ENCODE measurements at regions not wholly inside any gene's neighbourhood (a gene's known extent, or its start where the extent isn't known, plus 50 kb on each side); places are given as distances from the start of the nearest gene placed in this dataset.
"Not testable (repeated sequence)": the region's sequence is repeated elsewhere in the genome, so short reads cannot be mapped to it uniquely, and the experiment has no call there.

DNA sequence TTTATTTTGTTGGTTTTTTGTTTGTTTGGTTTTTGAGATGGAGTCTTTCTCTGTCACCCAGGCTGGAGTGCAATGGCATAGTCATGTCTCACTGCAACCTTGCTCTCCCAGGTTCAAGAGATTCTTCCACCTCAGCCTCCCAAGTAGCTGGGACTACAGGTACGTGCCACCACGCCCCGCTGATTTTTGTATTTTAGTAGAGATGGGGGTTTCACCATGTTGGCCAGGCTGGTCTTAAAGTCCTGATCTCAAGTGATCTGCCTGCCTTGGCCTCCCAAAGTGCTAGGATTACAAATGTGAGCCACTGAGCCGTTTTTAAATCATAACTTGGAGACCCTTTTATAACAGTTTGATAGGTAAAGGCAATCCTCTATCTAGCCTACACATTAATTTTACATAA lies 95.9 kb upstream of the MIR17HG start:
- DNase-seq (ENCODE audit: low read depth) = not testable (repeated sequence)

DNA sequence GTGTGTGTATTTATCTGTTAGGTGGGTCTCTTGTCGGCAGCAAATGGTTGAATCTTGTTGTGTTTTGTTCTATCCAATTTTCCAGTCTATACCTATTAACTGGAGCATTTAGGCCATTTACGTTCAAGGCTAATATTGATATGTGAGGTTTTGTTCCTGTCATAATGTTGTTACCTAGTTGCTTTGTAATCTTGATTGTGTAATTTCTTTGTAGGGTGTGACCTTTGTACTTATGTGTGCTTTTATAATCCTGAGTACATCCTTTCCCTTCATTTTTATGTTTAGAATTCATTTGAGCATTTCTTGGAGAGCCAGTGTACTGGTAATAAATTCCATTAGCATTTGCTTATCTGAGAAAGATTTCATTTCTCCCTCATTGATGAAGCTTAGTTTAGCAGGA lies 83.0 kb upstream of the MIR17HG start:
- no peak for DNase-seq (ENCODE audit: low read depth)

DNA sequence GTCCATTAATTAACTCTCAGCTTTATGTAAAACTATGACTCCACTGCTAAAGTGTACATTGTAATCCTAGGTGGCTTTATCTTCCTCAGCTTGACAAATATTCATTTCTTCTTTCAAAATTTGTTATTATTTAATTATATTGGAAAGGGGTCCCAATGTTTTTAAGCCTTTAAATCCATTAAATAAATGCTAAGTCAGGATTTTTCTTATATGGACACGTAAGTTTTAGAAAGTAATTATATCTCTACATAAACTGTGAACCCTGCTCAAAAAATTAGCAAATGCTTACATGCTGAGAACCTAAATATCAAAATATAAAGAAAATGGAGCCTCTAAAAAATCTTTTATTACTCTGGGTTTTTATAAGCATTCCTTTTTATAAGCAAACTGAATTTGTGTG lies 78.2 kb upstream of the MIR17HG start:
- no peak for DNase-seq (ENCODE audit: low read depth)

DNA sequence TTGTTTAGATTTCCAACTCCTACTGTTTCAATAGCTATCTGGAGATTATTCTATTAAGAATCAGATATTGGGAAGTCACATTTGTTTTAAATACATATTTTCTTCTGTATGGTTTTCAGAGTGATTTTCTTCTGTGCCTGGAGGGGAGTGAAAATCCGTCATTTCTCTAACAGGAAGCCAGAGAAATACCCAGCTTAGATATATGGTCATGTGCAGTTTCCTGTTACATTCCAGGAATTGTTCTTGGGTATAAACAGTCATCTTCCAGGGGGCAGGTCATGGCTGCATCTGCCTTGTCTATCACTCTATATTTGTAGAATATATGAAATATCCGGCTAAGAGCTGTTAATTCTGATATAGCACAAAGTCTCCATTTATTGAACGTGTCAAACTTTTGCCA lies 77.5 kb upstream of the MIR17HG start:
- DNase-seq (ENCODE audit: low read depth) = no peak

DNA sequence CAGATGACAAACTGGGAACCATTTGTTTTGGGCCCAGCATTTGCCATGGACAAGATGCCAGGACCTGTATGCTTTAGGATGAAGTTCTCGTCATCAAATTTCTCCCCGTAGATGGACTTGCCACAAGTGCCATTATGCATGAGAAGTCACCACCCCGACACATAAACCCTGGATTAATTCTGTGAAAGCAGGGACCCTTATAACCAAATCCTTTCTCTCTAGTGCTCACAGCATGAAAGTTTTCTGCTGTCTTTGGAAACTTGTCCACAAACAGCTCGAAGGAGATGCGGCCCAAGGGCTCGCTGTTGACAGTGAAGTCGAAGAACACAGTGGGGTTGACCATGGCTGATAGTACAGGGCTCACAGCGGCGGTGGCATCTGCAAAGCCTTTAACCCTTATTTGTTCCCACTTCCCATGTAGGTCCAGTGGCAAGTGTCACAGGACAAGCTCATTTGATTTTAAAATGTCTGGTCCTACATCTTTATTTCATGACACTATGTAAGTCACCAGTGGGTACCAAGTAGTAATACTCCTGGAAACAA lies 75.2 kb upstream of the MIR17HG start:
- DNase-seq (ENCODE audit: low read depth) = no peak

DNA sequence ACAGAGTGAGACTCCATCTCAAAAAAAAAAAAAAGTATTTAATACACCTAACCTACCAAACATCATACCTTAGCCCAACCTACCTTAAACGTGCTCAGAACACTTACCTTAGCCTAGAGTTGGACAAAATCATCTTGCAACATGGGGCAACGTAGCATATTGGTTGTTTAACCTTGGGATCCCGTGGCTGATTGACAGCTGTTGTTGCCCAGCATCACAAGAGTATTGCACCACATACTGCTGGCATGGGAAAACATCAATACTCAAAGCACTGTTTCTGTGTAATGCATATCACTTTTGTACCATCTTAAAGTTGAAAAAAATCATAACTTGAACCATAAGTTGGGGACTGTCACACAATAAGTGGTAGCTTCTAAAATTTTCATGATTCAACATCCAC lies 73.8 kb upstream of the MIR17HG start:
- DNase-seq (ENCODE audit: low read depth) = no peak

DNA sequence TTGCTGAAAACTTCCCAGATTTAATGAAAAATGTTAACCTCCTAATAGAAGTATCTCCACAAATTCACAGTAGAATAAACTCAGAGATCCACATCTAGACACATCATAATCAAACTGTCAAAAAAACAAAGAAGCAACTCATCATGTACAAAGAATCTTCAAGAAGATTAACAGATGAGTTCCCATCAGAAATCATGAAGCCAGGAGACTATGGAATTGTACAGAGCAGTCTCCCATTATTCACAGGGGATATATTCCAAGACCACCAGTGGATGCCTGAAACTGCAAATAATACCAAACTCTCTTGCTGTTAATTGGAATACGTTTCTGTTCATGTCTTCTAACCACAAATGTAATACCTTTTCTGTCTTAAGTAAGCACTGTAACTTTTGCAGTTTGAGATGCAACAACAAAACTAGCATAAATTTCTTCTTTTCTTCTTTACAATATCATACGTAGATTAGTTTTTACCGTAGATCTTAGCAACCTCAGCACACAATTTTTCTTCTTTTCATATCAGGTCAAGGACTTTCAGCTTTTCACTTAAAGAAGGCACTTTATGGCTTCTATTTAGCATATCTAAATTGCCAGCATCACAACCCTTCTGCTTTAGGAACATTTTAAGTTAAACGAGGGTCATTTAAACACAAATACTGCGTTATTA lies 70.3 kb upstream of the MIR17HG start:
- DNase-seq (ENCODE audit: low read depth) = no peak

DNA sequence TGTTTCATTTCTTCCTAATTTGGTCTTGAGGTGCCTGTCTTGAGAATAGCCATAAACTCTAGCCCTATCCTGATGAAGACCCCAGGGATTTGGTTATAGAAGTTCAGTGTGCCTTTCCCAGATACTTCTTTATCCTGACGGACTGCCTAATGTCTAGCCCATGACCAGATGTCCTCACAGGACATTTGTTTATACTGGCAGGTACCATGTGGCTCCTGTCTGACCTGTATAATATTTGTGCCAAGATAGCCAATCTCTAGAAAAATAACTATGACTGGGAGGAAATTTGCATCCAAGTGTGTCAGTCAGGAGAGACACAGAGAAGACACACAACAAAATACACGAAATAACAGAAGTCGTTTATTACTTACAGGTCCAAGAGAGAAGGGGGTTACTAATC lies 69.2 kb upstream of the MIR17HG start:
- DNase-seq (ENCODE audit: low read depth) = no peak

DNA sequence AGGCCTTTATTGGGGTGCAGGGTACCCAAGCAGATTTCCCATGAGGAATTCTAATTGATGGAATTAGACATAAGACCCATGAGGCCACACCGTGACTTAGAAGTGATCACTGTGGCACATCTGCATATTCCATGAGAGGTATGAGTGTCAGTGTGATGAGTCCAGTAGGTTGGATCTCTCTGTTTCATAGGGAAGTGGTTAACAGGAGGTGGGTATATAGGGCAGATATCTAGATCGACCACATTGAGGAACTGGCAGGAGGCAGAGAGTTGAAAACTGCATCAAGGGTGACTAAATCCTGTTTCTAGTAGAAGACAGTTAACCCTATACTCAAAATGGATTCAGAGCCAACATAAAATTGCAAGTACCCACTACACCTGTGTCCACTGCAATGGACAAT lies 68.6 kb upstream of the MIR17HG start:
- no peak for DNase-seq (ENCODE audit: low read depth)

DNA sequence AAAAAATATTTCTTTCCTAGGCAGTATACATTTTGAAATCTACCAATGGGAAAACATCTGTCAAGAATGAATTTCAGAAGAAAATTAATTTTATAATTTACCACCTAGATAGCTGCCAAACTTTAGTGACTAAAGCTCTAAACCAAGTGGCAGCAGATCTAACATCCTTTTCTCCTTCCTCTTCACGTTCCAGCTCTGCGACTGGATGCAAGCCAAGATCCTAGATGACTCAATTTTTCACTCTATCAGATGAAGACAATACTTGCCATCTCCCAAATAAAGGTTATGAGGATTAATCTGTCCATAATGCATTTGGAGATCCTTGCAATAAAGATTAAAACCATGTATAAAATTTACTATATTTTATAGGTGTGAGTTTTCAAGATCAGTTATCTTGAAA lies 66.7 kb upstream of the MIR17HG start:
- peak; percentile 2 for DNase-seq (ENCODE audit: low read depth)

DNA sequence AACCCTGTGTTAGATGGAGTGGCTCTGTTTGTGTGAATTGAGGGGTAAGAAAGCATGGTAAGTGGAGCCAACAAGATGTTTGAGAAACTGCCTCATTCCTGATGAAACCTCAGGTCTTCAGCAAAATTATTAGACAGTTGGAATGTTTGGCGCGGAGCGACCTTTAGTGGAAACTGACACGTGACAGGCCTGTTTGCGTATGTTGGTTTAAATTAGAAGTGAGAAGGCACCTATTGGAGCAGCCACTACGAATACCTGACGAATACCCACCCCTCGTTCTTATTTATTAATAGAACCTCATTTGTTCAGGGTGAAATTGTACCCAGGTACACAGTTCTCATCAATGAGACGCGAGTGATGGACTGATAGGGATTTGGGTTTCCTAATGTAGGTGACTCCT lies 63.2 kb upstream of the MIR17HG start:
- no peak for DNase-seq (ENCODE audit: low read depth)

DNA sequence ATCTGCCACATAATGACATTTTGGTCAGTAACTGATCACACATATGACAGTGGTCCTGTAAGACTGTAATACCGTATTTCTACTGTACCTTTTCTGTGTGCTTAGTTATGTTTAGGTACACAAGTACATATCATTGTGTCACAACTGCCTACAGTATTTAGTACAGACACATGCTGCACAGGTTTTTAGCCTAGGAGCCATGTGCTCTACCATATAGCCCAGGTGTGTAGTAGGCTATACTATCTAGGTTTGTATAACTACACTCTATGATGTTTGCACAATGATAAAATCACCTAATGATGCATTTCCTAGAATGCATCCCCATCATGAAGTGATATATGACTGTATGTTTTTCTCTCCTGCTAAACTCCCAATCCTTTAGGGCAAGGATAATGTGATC lies 61.2 kb upstream of the MIR17HG start:
- DNase-seq (ENCODE audit: low read depth) = no peak

DNA sequence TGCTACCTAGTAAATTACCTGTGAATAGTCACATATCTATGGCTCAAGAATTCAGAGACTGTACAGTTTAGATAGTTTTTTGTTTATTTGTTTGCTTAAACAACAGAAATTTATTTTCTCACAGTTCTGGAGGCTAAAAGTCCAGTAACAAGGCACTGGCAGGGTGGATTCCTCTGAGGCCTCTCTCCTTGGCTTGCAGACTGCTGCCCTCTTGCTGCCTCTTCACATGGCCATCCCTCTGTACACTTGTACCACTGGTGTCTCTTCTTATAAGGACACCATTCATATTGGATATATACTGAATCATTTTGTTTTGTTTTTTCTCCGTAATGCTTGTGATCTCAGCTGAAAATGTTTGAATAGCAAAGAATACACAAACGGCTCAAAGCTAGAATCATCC lies 56.4 kb upstream of the MIR17HG start:
- DNase-seq (ENCODE audit: low read depth) = no peak

DNA sequence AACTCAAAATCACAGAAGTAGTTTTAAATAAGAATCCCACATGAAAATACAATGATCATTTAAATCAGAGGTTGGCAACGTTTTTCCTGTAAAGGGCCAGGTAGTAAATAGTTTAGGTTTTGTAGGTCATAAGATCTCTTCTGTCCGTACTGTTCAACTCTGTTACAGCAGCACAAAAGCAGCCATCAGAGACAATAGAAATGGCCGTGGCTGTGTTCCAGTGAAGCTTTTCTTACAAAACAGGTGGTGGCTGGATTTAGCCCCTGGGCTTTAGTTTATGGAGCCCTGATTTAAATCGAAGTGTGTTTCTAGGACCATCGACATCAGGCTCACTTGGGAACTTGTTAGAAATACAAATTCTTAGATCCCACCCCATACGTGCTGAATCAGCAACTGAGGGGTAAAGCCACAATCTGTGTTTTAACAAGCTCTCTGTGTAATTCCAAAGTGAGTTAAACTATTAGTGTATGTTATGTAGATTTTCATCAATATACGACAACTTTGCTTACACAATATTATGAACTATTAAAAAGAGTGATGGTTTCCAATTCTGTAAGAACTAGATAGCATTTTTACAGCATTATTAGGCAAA lies 54.8 kb upstream of the MIR17HG start:
- no peak for DNase-seq (ENCODE audit: low read depth)

DNA sequence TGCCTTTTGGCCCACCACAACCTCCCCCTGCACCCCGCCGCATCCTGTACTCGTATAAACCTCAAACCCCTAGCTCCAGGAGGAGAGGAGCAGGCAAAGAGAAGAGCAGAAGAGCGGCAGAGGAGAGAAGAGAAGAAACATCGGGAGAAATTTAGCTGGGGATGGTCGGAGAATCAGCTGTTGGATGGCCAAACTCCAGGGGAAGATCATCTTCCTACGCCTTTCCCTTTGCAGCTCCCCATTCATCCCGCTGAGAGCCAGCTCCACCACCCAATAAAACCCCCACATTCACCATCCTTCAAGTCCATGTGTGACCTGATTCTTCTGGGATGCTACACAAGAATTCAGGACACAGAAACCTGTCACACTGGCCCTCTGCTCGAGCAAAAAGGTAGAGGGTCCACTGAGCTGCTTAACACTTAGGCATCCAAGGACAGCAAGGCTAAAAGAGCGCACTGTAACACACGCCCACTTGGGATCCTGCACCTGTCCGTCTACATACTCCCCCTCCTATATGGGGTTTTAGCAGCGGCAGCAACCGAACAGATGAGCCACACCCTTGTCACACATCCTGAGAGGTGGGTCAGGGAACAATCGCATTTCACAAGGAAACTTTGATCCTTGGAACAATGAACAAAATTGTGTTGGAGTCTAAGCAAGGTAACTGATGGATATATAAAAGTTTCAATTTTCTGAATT lies 51.6 kb upstream of the MIR17HG start:
- no peak for DNase-seq (ENCODE audit: low read depth)

DNA sequence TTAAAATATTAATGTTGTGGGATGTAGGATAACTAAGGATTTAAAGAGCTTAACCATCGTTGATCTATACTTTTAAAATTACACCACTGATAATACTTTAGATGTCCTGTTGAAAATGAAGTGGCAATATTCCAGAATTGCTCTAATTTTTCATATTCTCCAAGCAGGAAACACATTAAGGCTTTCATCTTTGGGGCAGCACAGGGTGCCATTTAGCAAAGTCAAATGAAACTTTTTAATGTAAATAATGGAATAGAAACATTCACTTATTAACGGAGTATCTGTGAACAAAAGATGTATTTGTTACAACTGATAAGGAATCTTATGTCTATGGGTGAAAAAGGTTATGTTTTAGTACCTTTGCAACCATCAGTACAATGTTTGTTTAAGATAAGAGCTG lies 50.0 kb upstream of the MIR17HG start:
- no peak for DNase-seq (ENCODE audit: low read depth)

Measured in M059J (cell line).